Gastroesophageal sphincter (tissue), 4 donors: ENCODE measurements at regions not wholly inside any gene's neighbourhood (a gene's known extent, or its start where the extent isn't known, plus 50 kb on each side); places are given as distances from the start of the nearest gene placed in this dataset.

Experiments used
- ATAC-seq: fragments of 150-250 bp; one replicate; pipeline ENCODE4 v1.9.1; 2016; ENCODE audit warnings: mild to moderate bottlenecking, moderate library complexity
- H3K27ac ChIP-seq, 4 donors: fragments of 200-600 bp; sonication (generic) in 3 of 4; 1 replicate in 3 of 4; 2 replicates in 1 of 4; pipeline ENCODE4 v1.5.1; 2016 to 2019
- H3K27me3 ChIP-seq: fragments of 200-600 bp; sonication (generic); one replicate; pipeline ENCODE4 v1.5.1; 2019
- H3K36me3 ChIP-seq, 2 donors: fragments of 200-600 bp; sonication (generic); one replicate each; pipeline ENCODE4 v1.5.1; 2019; ENCODE audit warnings: control low read depth in 1 of 2
- H3K4me1 ChIP-seq, 3 donors: fragments of 200-600 bp; sonication (generic); 1 replicate in 2 of 3; 2 replicates in 1 of 3; pipeline ENCODE4 v1.5.1; 2016 to 2019; ENCODE audit warnings: control low read depth in 2 of 3
- H3K4me3 ChIP-seq, 2 donors: fragments of 200-600 bp; sonication (generic); one replicate each; pipeline ENCODE4 v1.5.1; 2019; ENCODE audit warnings: mild to moderate bottlenecking in 1 of 2, moderate library complexity in 1 of 2
- H3K9me3 ChIP-seq, 3 donors: fragments of 200-600 bp; sonication (generic); one replicate each; pipeline ENCODE4 v1.5.1; 2017 to 2019; ENCODE audit warnings: control low read depth in 2 of 3
- EP300 ChIP-seq: sonication (generic); formaldehyde crosslinking; IDR thresholded peaks from one replicate; pipeline ENCODE4 v1.6.1; 2017; ENCODE audit warnings: antibody characterized with exemption, mild to moderate bottlenecking
- POLR2A ChIP-seq, 2 donors: fragments of 450-650 bp; IDR thresholded peaks; one replicate each; pipeline ENCODE4 v1.6.1; 2017; ENCODE audit warnings: antibody characterized with exemption in 2 of 2, mild to moderate bottlenecking in 2 of 2, moderate library complexity in 1 of 2
- POLR2AphosphoS5 ChIP-seq: sonication (generic); formaldehyde crosslinking; IDR thresholded peaks from one replicate; pipeline ENCODE4 v1.6.1; 2017; ENCODE audit warnings: antibody characterized with exemption
- WGBS, 2 donors: methylation state at CpG; one replicate each; pipeline ENCODE4 v1.1.5; 2018; ENCODE audit warnings: low coverage in 1 of 2; 5-methylcytosine and 5-hydroxymethylcytosine counted together
- TF ChIP-seq, protein P1 (sequence below), 4 experiments: fragments of 200-600 bp in 2 of 4; fragments of 450-650 bp in 2 of 4; sonication (generic) in 1 of 4; IDR thresholded peaks; one replicate each; pipeline ENCODE4 v1.5.1; 2017 to 2019; ENCODE audit warnings: antibody characterized with exemption in 4 of 4, mild to moderate bottlenecking in 2 of 4, moderate library complexity in 2 of 4

DNA sequence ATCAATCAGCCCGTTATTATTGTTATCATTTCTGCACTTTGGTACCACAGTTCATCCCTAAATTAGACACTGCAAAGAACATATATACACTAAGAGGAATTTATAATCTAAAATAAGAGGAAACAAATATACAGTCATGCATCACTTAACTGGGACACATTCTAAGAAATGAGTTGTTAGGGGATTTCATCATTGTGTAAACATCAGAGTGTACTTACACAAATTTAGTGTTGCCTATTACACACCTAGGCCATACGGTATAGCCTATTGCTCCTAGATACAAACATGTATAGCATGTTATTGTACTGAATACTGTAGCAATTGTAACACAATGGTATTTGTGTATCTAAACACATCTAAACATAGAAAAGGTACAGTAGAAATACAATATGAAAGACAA lies 190.5 kb downstream of the BMP4 start:
- Histone ChIP-seq H3K36me3 (no peaks in the 10 kb centered on the region), H3K27me3 (no peaks in the 10 kb centered on the region), H3K4me1 (no peaks in the 10 kb centered on the region), H3K9me3 (no peaks in the 10 kb centered on the region), H3K4me3 (no peak overlapping the region), H3K27ac (no peak overlapping the region)
- ATAC-seq: no peak
- TF ChIP-seq POLR2A (IDR thresholded peaks at IDR 0.05) (no peak), POLR2AphosphoS5 (no peak), EP300 (no peak)
- TF ChIP-seq, protein P1, sequence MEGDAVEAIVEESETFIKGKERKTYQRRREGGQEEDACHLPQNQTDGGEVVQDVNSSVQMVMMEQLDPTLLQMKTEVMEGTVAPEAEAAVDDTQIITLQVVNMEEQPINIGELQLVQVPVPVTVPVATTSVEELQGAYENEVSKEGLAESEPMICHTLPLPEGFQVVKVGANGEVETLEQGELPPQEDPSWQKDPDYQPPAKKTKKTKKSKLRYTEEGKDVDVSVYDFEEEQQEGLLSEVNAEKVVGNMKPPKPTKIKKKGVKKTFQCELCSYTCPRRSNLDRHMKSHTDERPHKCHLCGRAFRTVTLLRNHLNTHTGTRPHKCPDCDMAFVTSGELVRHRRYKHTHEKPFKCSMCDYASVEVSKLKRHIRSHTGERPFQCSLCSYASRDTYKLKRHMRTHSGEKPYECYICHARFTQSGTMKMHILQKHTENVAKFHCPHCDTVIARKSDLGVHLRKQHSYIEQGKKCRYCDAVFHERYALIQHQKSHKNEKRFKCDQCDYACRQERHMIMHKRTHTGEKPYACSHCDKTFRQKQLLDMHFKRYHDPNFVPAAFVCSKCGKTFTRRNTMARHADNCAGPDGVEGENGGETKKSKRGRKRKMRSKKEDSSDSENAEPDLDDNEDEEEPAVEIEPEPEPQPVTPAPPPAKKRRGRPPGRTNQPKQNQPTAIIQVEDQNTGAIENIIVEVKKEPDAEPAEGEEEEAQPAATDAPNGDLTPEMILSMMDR (IDR thresholded peaks at IDR 0.05): no peak
- WGBS, 2 donors: 93 to 100% methylated on average over 2 of the region's 2 CpGs

DNA sequence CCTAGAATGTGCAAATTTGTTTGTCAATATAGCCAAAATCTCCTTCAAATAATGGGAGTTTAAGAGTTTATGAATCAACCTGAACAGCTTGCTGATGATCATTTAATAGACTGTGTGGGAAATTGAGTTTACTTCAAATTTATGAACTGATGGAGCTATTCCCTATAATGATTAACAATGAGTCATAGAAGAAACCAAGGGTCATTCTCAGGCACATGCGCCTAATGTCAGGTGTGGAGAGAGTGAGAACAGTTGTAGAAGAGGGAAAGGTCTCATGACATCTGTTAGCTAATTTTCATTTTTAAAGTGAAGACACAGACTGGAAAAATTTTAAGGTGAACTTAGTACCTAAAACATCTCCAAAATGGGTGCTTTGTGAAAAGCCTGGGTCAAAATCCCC lies 191.8 kb downstream of the BMP4 start:
- Histone ChIP-seq H3K36me3 (no peaks in the 10 kb centered on the region), H3K4me3 (no peak overlapping the region), H3K27me3 (no peaks in the 10 kb centered on the region), H3K4me1 (no peaks in the 10 kb centered on the region), H3K27ac (no peak overlapping the region), H3K9me3 (no peaks in the 10 kb centered on the region)
- TF ChIP-seq, protein P1 (IDR thresholded peaks at IDR 0.05): no peak
- TF ChIP-seq POLR2A (IDR thresholded peaks at IDR 0.05) (no peak), POLR2AphosphoS5 (no peak), EP300 (no peak)
- ATAC-seq: no peak
- 100% methylated on average over 1 of the region's 1 CpG; no CpG with 5 or more reads in 1 of the 2 donors for WGBS, 2 donors

DNA sequence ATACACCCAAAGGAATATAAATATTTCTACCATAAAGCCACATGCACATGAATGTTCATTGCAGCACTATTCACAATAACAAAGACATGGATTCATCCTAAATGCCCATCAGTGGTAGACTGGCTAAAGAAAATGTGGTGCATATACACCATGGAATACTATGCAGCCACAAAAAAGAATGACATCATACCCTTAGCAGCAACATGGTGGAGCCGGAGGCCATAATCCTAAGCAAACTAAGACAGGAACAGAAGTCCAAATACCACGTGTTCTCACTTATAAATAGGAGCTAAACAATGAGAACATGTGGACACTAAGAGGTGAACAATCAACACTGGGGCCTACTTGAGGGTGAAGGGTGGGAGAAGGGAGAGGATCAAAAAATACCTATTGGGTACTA lies 198.5 kb downstream of the BMP4 start:
- no peaks in the 10 kb centered on the region for H3K9me3 ChIP-seq
- WGBS, 2 donors: 83 to 94% methylated on average over 2 of the region's 2 CpGs
- TF ChIP-seq, protein P1 (IDR thresholded peaks at IDR 0.05): no peak
- TF ChIP-seq EP300 (no peak), POLR2A (IDR thresholded peaks at IDR 0.05) (no peak), POLR2AphosphoS5 (no peak)
- no peaks in the 10 kb centered on the region for H3K36me3 ChIP-seq
- H3K27ac ChIP-seq: no peak overlapping the region
- H3K4me1 ChIP-seq: no peaks in the 10 kb centered on the region
- no peak for ATAC-seq
- H3K4me3 ChIP-seq: no peak overlapping the region
- no peaks in the 10 kb centered on the region for H3K27me3 ChIP-seq

DNA sequence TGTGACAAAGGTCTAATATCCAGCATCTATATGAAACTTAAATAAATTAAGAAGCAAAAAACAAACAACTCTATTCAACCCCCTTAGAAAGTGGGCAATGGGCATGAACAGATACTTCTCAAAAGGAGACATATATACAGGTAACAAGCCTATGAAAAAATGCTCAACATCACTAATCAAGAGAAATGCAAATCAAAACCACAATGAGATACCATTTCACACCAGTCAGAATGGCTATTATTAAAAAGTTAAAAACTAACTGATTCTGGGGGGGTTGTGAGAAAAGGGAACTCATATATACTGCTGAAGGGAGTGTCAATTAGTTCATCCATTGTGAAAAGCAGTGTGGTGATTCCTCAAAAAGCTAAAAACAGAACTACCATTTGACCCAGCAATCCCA lies 198.9 kb downstream of the BMP4 start:
- ATAC-seq: no peak

DNA sequence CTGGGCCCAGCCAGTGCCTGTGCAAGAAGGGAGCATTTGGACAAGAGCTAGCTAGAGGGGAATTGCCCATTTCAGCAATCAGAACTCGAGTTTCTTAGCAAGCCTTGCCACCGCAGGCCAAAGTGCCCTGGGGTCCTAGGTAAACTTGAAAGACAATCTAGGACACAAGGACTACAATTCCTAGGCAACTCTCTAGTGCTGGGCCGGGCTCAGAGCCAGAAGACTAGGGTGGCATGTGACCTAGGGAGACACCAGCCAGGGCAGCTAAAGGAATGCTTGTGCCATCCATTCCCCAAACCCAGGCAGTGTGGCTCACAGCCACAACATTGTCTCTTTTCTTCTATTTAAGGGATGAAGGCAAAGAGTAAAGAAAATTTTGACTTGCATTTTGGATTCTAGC lies 205.0 kb downstream of the BMP4 start:
- Histone ChIP-seq H3K4me3 (no peak overlapping the region), H3K36me3 (no peaks in the 10 kb centered on the region), H3K9me3 (no peaks in the 10 kb centered on the region), H3K4me1 (no peaks in the 10 kb centered on the region), H3K27me3 (no peaks in the 10 kb centered on the region), H3K27ac (no peak overlapping the region)
- no CpG with 5 or more reads among the region's 3 CpGs for WGBS, 2 donors
- TF ChIP-seq POLR2AphosphoS5 (no peak), POLR2A (IDR thresholded peaks at IDR 0.05) (no peak), EP300 (no peak)
- TF ChIP-seq, protein P1 (IDR thresholded peaks at IDR 0.05): no peak
- ATAC-seq: no peak

More for the DNA sequence above, 198.9 kb downstream of the BMP4 start:
- Histone ChIP-seq H3K36me3 (no peaks in the 10 kb centered on the region), H3K27ac (no peak overlapping the region), H3K9me3 (no peaks in the 10 kb centered on the region), H3K27me3 (no peaks in the 10 kb centered on the region), H3K4me3 (no peak overlapping the region), H3K4me1 (no peaks in the 10 kb centered on the region)
- TF ChIP-seq, protein P1 (IDR thresholded peaks at IDR 0.05): no peak
- TF ChIP-seq POLR2A (IDR thresholded peaks at IDR 0.05) (no peak), POLR2AphosphoS5 (no peak), EP300 (no peak)
